ENCODE measurements at regions not wholly inside any gene's neighbourhood (a gene's known extent, or its start where the extent isn't known, plus 50 kb on each side); places are given as distances from the start of the nearest gene placed in this dataset.

GRCh38 chr13:105513448-105513847 is 1022.0 kb downstream of the EFNB2 start:
- BruUV-seq (replicated peaks), result no TSS peak
- CTCF ChIA-PET, result interaction anchor here (0.8 kb wide), 1 partner anchor 11 kb away, joined by 6 read pairs; no protein-coding TSS in a partner anchor
- POLR2A ChIA-PET (ENCODE audit: unreplicated experiment), result no interaction called here

More at GRCh38 chr13:105513448-105513847, 1022.0 kb downstream of the EFNB2 start:
- H2AFZ ChIP-seq (replicated peaks; ENCODE audit: low read length, poor library complexity), result no peak overlapping the region
- intact Hi-C loops (cut with micrococcal nuclease) (no loop called here), in situ Hi-C loops (cut with MboI; ENCODE audit: low sequenced_read_pairs) (no loop called here), dilution Hi-C loops (cut with HindIII; ENCODE audit: low sequenced_read_pairs, unreplicated experiment) (no loop called here)
- H4K91ac ChIP-seq (ENCODE audit: insufficient read depth, low read depth, low read length), result no peak overlapping the region
- no peak for TF ChIP-seq BHLHE40 (IDR thresholded peaks at IDR 0.05; ENCODE audit: low read depth, low read length)
- TF ChIP-seq POLR2A (IDR thresholded peaks at IDR 0.05; ENCODE audit: low read depth, low read length), result no peak
- no peak for TF ChIP-seq MXI1 (IDR thresholded peaks at IDR 0.05; ENCODE audit: borderline replicate concordance, low read depth, low read length)
- TF ChIP-seq ELK1 (IDR thresholded peaks at IDR 0.05; ENCODE audit: borderline replicate concordance, low read depth, low read length), result no peak
- TF ChIP-seq CHD1 (IDR thresholded peaks at IDR 0.05; ENCODE audit: low read depth, low read length), result no peak
- no peak for TF ChIP-seq CEBPB (IDR thresholded peaks at IDR 0.05; ENCODE audit: low read depth, low read length)
- TF ChIP-seq MAFK (IDR thresholded peaks at IDR 0.05; ENCODE audit: low read depth, low read length), result no peak
- TF ChIP-seq NFE2L2 (IDR thresholded peaks at IDR 0.05; ENCODE audit: low read depth, low read length), result no peak
- TF ChIP-seq USF2 (IDR thresholded peaks at IDR 0.05; ENCODE audit: low read depth, low read length), result no peak
- TF ChIP-seq MAZ (IDR thresholded peaks at IDR 0.05; ENCODE audit: borderline replicate concordance, low read depth, low read length), result no peak
- no peak for TF ChIP-seq CTCF (conservative IDR thresholded peaks at IDR 0.05; ENCODE audit: low read depth, low read length)
- no peak for TF ChIP-seq RFX5 (IDR thresholded peaks at IDR 0.05; ENCODE audit: low read depth, low read length)
- no peak for TF ChIP-seq RCOR1 (IDR thresholded peaks at IDR 0.05; ENCODE audit: insufficient replicate concordance, low read length)
- no peak for TF ChIP-seq SMC3 (IDR thresholded peaks at IDR 0.05; ENCODE audit: low read depth, low read length)
- TF ChIP-seq RAD21 (IDR thresholded peaks at IDR 0.05; ENCODE audit: low read length), result no peak
- TF ChIP-seq FOS (IDR thresholded peaks at IDR 0.05; ENCODE audit: low read depth, low read length), result no peak
- H3K27me3 ChIP-seq (ENCODE audit: control insufficient read depth, insufficient read depth, low read length), result no peaks in the 10 kb centered on the region
- ATAC-seq (ENCODE audit: low read depth) (no peak), DNase-seq (no peak)
- no peaks in the 10 kb centered on the region for H3K79me1 ChIP-seq (ENCODE audit: low read depth in 1 of 2, low read length in 2 of 2)
- no peak overlapping the region for H3K4me2 ChIP-seq (ENCODE audit: low read depth, low read length)
- H4K5ac ChIP-seq (ENCODE audit: low read depth, low read length), result no peak overlapping the region
- H3K14ac ChIP-seq (replicated peaks; ENCODE audit: low read depth, low read length), result no peak overlapping the region
- H3K18ac ChIP-seq (ENCODE audit: low read depth, low read length), result no peak overlapping the region
- H4K8ac ChIP-seq (ENCODE audit: low read depth in 2 of 2, low read length in 2 of 2), result no peak overlapping the region
- H4K20me1 ChIP-seq (ENCODE audit: insufficient read depth, low read length), result no peaks in the 10 kb centered on the region
- H3K9me3 ChIP-seq (ENCODE audit: control insufficient read depth, insufficient read depth, low read length), result no peaks in the 10 kb centered on the region
- no peak overlapping the region for H3K23ac ChIP-seq (ENCODE audit: low read depth, low read length)
- no peak overlapping the region for H3K4me3 ChIP-seq (ENCODE audit: insufficient read depth, low read depth, low read length)
- H3K9ac ChIP-seq (ENCODE audit: low read depth, low read length), result no peak overlapping the region
- no peaks in the 10 kb centered on the region for H3K9me1 ChIP-seq (ENCODE audit: insufficient read depth, low read length)
- no peaks in the 10 kb centered on the region for H3K4me1 ChIP-seq (ENCODE audit: control insufficient read depth, insufficient read depth, low read length)
- WGBS, 2 experiments (ENCODE audit: extremely low coverage in 2 of 2, insufficient read length in 1 of 2), result no CpG with 5 or more reads among the region's 2 CpGs
- no peak overlapping the region for H2AK9ac ChIP-seq (replicated peaks; ENCODE audit: low read depth, low read length, poor library complexity)
- H2BK5ac ChIP-seq (ENCODE audit: low read depth, low read length, poor library complexity, severe bottlenecking), result no peak overlapping the region
- no peak overlapping the region for H2BK120ac ChIP-seq (ENCODE audit: low read depth, low read length)
- H2AK5ac ChIP-seq (ENCODE audit: low read depth, low read length), result no peak overlapping the region
- H3K4ac ChIP-seq (ENCODE audit: low read depth, low read length), result no peak overlapping the region
- no peak overlapping the region for H2BK20ac ChIP-seq (ENCODE audit: low read depth, low read length)
- no peaks in the 10 kb centered on the region for H3K36me3 ChIP-seq (ENCODE audit: control insufficient read depth, insufficient read depth, low read length)
- no peak overlapping the region for H3K56ac ChIP-seq (ENCODE audit: extremely low read depth, insufficient read depth, low read length)
- H2BK15ac ChIP-seq (ENCODE audit: low read depth, low read length), result no peak overlapping the region
- H3K27ac ChIP-seq (ENCODE audit: insufficient read depth, low read length), result no peak overlapping the region

Data from IMR-90 (cell line).